CD4-positive, alpha-beta memory T cell (primary cell): ENCODE measurements at regions not wholly inside any gene's neighbourhood (a gene's known extent, or its start where the extent isn't known, plus 50 kb on each side); places are given as distances from the start of the nearest gene placed in this dataset.
"Not testable (repeated sequence)": the region's sequence is repeated elsewhere in the genome, so short reads cannot be mapped to it uniquely, and the experiment has no call there.

Experiments
- CTCF ChIA-PET: fragments of 350-600 bp; sonication (Branson Sonifier 250); formaldehyde crosslinking; loops from one replicate; lab custom pipeline; 2021; ENCODE audit warnings: inconsistent platforms; ENCODE audit not compliant: partially characterized antibody; lab: Charles Lee
- POLR2A ChIA-PET: fragments of 350-600 bp; sonication (Branson Sonifier 250); formaldehyde crosslinking; loops from one replicate; lab custom pipeline; 2021; ENCODE audit not compliant: partially characterized antibody; lab: Charles Lee
- DNase-seq, 5 donors: peaks; one replicate each; pipeline versions ENCODE4 v3.0.0 to v3.0.0-alpha.2; 2020 to 2022; ENCODE audit warnings: mixed read lengths in 1 of 5
- H3K27ac ChIP-seq: one replicate; pipeline ENCODE4 v1.7.0; 2013; ENCODE audit warnings: low read depth, low read length
- H3K27me3 ChIP-seq: 2 replicates; pipeline ENCODE4 v1.7.0; 2013; ENCODE audit warnings: mild to moderate bottlenecking, low read length, moderate library complexity; ENCODE audit not compliant: insufficient read depth
- H3K36me3 ChIP-seq: 2 replicates; pipeline ENCODE4 v1.7.0; 2013; ENCODE audit warnings: mild to moderate bottlenecking, low read length, moderate library complexity; ENCODE audit not compliant: insufficient read depth
- H3K4me1 ChIP-seq: 2 replicates; pipeline ENCODE4 v1.7.0; 2013; ENCODE audit warnings: mild to moderate bottlenecking, low read length, moderate library complexity; ENCODE audit not compliant: insufficient read depth
- H3K4me3 ChIP-seq, 2 donors: one replicate each; pipeline ENCODE4 v1.7.0; 2013; ENCODE audit warnings: low read length in 2 of 2, mild to moderate bottlenecking in 1 of 2
- H3K9me3 ChIP-seq, 2 donors: one replicate each; pipeline ENCODE4 v1.7.0; 2013; ENCODE audit warnings: low read length in 2 of 2, control low read depth in 1 of 2; ENCODE audit not compliant: control insufficient read depth in 1 of 2
- H3K27ac Mint-ChIP-seq, 7 donors: one replicate each; pipeline ENCODE4 v1.8.0; 2020 to 2021; ENCODE audit warnings: mixed read lengths in 7 of 7, mild to moderate bottlenecking in 6 of 7, inconsistent platforms in 3 of 7, moderate library complexity in 3 of 7
- H3K27me3 Mint-ChIP-seq, 2 donors: one replicate each; pipeline ENCODE4 v1.8.0; 2020 to 2021; ENCODE audit warnings: mixed read lengths in 2 of 2
- H3K36me3 Mint-ChIP-seq, 2 donors: one replicate each; pipeline ENCODE4 v1.8.0; 2020 to 2021; ENCODE audit warnings: mixed read lengths in 2 of 2, inconsistent platforms in 1 of 2, mild to moderate bottlenecking in 1 of 2
- H3K4me1 Mint-ChIP-seq, 4 donors: one replicate each; pipeline ENCODE4 v1.8.0; 2020 to 2021; ENCODE audit warnings: mixed read lengths in 4 of 4, mild to moderate bottlenecking in 1 of 4
- H3K4me3 Mint-ChIP-seq, 8 donors: one replicate each; pipeline ENCODE4 v1.8.0; 2020 to 2021; ENCODE audit warnings: mixed read lengths in 8 of 8, mild to moderate bottlenecking in 7 of 8, moderate library complexity in 6 of 8, inconsistent platforms in 3 of 8
- H3K9me3 Mint-ChIP-seq, 8 donors: one replicate each; pipeline ENCODE4 v1.8.0; 2020 to 2021; ENCODE audit warnings: mixed read lengths in 8 of 8, mild to moderate bottlenecking in 5 of 8, inconsistent platforms in 3 of 8, moderate library complexity in 1 of 8
- intact Hi-C: fragments of 100-400 bp; cut with micrococcal nuclease; formaldehyde crosslinking; loops from one replicate; pipeline ENCODE4 v1.15.1; 2023

- ChIA-PET POLR2A (interaction anchor here (0.8 to 2.7 kb wide), 4 partner anchors 9 to 90 kb away, joined by 3 to 8 read pairs (median 4); no protein-coding TSS in a partner anchor), CTCF (interaction anchor here (1.4 kb wide), 1 partner anchor 83 kb away, joined by 5 read pairs; no protein-coding TSS in a partner anchor)
- Histone ChIP-seq H3K27ac (no peak overlapping the region), H3K4me3 (no peak overlapping the region), H3K9me3 (no peaks in the 10 kb centered on the region), H3K4me1 (peaks cover 15% of the 10 kb centered on the region), H3K36me3 (no peaks in the 10 kb centered on the region), H3K27me3 (no peaks in the 10 kb centered on the region)
- Mint-ChIP-seq H3K27ac (peak overlapping the region in 1 of 7 donors; percentile 13), H3K4me3 (no peak overlapping the region), H3K36me3 (no peaks in the 10 kb centered on the region), H3K4me1 (peaks cover 7 to 21% (median 10%) of the 10 kb centered on the region in 4 donors), H3K27me3 (no peaks in the 10 kb centered on the region), H3K9me3 (no peaks in the 10 kb centered on the region)
- no peak for DNase-seq
- intact Hi-C loops, result no loop called here
These were observed 69.7 kb downstream of the ARF6 start for GRCh38 chr14:49962621-49963020.

DNA sequence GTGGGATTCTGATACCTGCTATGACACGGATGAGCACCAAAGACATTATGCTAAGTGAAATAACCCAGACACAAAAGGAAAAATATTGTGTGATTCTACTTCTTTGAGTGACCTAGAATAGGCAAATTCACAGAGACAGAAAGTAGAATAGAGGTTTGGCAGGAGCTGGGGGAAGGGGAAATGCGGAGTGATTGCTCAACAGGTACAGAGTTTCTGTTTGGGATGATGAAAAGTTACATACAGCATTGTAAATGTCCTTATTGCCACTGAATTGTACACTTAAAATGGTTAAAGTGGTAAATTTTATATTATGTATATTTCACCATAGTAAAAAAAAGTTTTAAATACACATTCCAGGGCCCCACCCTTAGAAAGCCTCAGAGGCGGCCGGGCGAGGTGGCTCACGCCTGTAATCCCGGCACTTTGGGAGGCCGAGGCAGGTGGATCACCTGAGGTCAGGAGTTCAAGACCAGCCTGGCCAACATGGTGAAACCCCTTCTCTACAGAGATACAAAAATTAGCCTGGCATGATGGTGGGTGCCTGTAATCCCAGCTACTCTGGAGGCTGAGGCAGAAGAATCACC, 72.3 kb downstream of the ARF6 start:
- DNase-seq, H3K4me3 Mint-ChIP-seq, H3K36me3 Mint-ChIP-seq, H3K9me3 ChIP-seq, H3K27me3 ChIP-seq, intact Hi-C loops, H3K27ac ChIP-seq, H3K36me3 ChIP-seq, H3K9me3 Mint-ChIP-seq, H3K27me3 Mint-ChIP-seq, POLR2A ChIA-PET, CTCF ChIA-PET, H3K4me3 ChIP-seq: not testable (repeated sequence)
- peaks cover 11 to 27% (median 13%) of the 10 kb centered on the region in 4 donors for H3K4me1 Mint-ChIP-seq
- H3K27ac Mint-ChIP-seq, result peak overlapping the region in 1 of 7 donors; percentile 53
- H3K4me1 ChIP-seq, result peaks cover 12% of the 10 kb centered on the region

GRCh38 chr14:49966304-49966809, 73.5 kb downstream of the ARF6 start:
- no peaks in the 10 kb centered on the region for H3K9me3 ChIP-seq
- no peak overlapping the region for H3K27ac ChIP-seq
- no peak overlapping the region for H3K4me3 ChIP-seq
- DNase-seq, result no peak
- Mint-ChIP-seq H3K4me3 (no peak overlapping the region), H3K27me3 (no peaks in the 10 kb centered on the region), H3K36me3 (no peaks in the 10 kb centered on the region), H3K27ac (peak overlapping the region in 2 of 7 donors; percentile 12 to 75), H3K9me3 (no peaks in the 10 kb centered on the region), H3K4me1 (peaks cover 20 to 39% (median 24%) of the 10 kb centered on the region in 4 donors)
- no peaks in the 10 kb centered on the region for H3K27me3 ChIP-seq
- H3K36me3 ChIP-seq, result no peaks in the 10 kb centered on the region
- peaks cover 18% of the 10 kb centered on the region for H3K4me1 ChIP-seq
- POLR2A ChIA-PET, result interaction anchor here (0.9 to 1.4 kb wide), 3 partner anchors 20 to 55 kb away, joined by 3 to 5 read pairs (median 3); no protein-coding TSS in a partner anchor
- intact Hi-C loops, result no loop called here
- CTCF ChIA-PET, result no interaction called here

DNA sequence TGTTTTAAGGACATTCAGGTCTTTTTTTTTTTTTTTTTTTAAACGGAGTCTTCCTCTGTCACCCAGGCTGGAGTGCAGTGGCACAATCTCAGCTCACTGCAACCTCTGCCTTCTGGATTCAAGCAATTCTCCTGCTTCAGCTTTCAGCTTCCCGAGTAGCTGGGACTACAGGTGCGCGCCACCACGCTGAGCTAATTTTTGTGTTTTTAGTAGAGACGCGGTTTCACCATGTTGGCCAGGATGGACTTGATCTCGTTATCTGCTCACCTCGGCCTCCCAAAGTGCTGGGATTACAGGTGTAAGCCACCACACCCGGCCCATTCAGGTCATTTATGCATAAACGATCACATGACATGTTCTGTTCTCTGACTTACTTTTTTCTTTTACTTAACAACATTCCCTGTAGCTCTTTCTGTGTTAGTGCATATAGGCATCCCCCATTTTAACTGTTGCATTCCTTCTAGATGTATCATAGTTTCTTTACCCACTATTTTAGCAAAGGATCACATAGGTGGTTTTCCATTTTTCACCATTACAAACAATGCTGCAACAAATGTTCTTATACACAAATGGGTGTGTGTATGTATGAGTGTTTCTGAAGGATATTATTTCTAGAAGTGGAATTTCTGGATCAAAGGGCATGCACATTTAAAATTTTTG, 74.2 kb downstream of the ARF6 start:
- no peaks in the 10 kb centered on the region for H3K27me3 Mint-ChIP-seq
- POLR2A ChIA-PET, result interaction anchor here (0.9 to 1.4 kb wide), 3 partner anchors 21 to 55 kb away, joined by 3 to 5 read pairs (median 3); no protein-coding TSS in a partner anchor

GRCh38 chr14:49969961-49970360, 77.1 kb downstream of the ARF6 start:
- Mint-ChIP-seq H3K9me3 (no peaks in the 10 kb centered on the region), H3K27ac (peak overlapping the region; percentile 87 to 98 (median 96)), H3K4me3 (peak overlapping the region in 3 of 8 donors; percentile 82 to 89 (median 84)), H3K36me3 (no peaks in the 10 kb centered on the region), H3K4me1 (peaks cover 40 to 64% (median 48%) of the 10 kb centered on the region in 4 donors), H3K27me3 (no peaks in the 10 kb centered on the region)
- no peak for DNase-seq
- peaks cover 54% of the 10 kb centered on the region for H3K4me1 ChIP-seq
- peak overlapping the region in 1 of 2 donors; percentile 27 for H3K4me3 ChIP-seq
- H3K36me3 ChIP-seq, result no peaks in the 10 kb centered on the region
- intact Hi-C loops, result loop anchor here (2.0 kb wide), 1 partner anchor 75 kb away; no protein-coding TSS in a partner anchor
- ChIA-PET POLR2A (interaction anchor here (1.5 to 19.1 kb wide), 21 partner anchors 10 to 146 kb away, joined by 5 to 486 read pairs (median 23); partner anchors contain the start of genes ARF6, NEMF and VCPKMT), CTCF (interaction anchor here (0.8 to 9.4 kb wide), 12 partner anchors 9 to 135 kb away, joined by 3 to 72 read pairs (median 6); partner anchors contain the start of gene ARF6)
- H3K27me3 ChIP-seq, result no peaks in the 10 kb centered on the region
- H3K9me3 ChIP-seq, result no peaks in the 10 kb centered on the region
- H3K27ac ChIP-seq, result peak overlapping the region; percentile 73

More for the DNA sequence above, 74.2 kb downstream of the ARF6 start:
- Histone ChIP-seq H3K27ac (no peak overlapping the region), H3K27me3 (no peaks in the 10 kb centered on the region), H3K4me1 (peaks cover 26% of the 10 kb centered on the region), H3K36me3 (no peaks in the 10 kb centered on the region), H3K9me3 (no peaks in the 10 kb centered on the region), H3K4me3 (no peak overlapping the region)
- Mint-ChIP-seq H3K27ac (peak overlapping the region in 1 of 7 donors; percentile 82), H3K36me3 (no peaks in the 10 kb centered on the region), H3K9me3 (no peaks in the 10 kb centered on the region), H3K4me1 (peaks cover 27 to 47% (median 31%) of the 10 kb centered on the region in 4 donors), H3K4me3 (no peak overlapping the region)
- CTCF ChIA-PET, result no interaction called here
- intact Hi-C loops, result no loop called here
- DNase-seq, result no peak

DNA sequence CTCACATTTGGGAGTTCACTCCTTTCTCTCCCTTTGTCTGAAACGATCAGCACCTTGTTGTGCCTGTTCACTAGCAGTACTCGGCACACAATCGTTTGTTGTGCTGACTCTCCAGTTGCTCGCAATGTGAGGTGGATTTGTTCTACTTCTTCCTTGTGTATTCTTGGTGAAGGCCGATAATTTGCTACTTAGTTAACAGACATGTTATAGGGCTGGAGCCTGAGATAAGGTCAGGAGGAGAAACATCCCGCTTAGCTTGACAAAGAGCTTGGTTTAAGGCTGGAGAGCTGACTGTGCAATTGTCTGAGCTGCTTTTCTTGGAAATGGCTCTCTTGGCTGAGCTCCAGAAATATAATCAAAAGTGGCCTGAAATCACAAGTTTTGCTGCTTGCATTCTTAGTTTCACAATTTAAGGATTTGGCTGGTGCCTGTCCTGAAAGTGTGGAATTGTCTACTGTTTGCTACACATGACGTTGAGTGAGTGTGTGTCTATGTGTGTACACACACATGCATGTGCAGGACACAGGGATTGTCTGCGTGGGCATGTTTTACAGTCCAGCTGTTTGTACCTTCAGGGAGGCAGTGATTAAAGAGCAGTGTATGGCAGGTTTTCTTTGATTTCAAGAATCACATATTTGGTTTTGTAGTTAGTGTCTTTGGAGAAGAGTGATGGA, 77.7 kb downstream of the ARF6 start:
- peak in 1 of 5 donors; percentile 11 for DNase-seq
- ChIA-PET POLR2A (interaction anchor here (1.0 to 19.1 kb wide), 29 partner anchors 11 to 340 kb away, joined by 3 to 486 read pairs (median 11); partner anchors contain the start of genes ARF6, NEMF and VCPKMT), CTCF (interaction anchor here (0.8 to 9.4 kb wide), 19 partner anchors 9 to 142 kb away, joined by 3 to 72 read pairs (median 5); partner anchors contain the start of gene ARF6)
- Mint-ChIP-seq H3K4me1 (peaks cover 41 to 68% (median 54%) of the 10 kb centered on the region in 4 donors), H3K9me3 (no peaks in the 10 kb centered on the region), H3K36me3 (no peaks in the 10 kb centered on the region), H3K27ac (peak overlapping the region; percentile 87 to 98 (median 96)), H3K27me3 (no peaks in the 10 kb centered on the region), H3K4me3 (peak overlapping the region; percentile 58 to 89 (median 82))
- Histone ChIP-seq H3K4me1 (peaks cover 61% of the 10 kb centered on the region), H3K4me3 (peak overlapping the region; percentile 27 to 44), H3K27ac (peak overlapping the region; percentile 73), H3K9me3 (no peaks in the 10 kb centered on the region), H3K27me3 (no peaks in the 10 kb centered on the region), H3K36me3 (no peaks in the 10 kb centered on the region)
- intact Hi-C loops, result loop anchor here (1.0 to 2.0 kb wide), 6 partner anchors 24 to 102 kb away; partner anchors contain the start of gene ARF6
